ENCODE measurements at regions not wholly inside any gene's neighbourhood (a gene's known extent, or its start where the extent isn't known, plus 50 kb on each side); places are given as distances from the start of the nearest gene placed in this dataset.
"Not testable (repeated sequence)": the region's sequence is repeated elsewhere in the genome, so short reads cannot be mapped to it uniquely, and the experiment has no call there.

DNA sequence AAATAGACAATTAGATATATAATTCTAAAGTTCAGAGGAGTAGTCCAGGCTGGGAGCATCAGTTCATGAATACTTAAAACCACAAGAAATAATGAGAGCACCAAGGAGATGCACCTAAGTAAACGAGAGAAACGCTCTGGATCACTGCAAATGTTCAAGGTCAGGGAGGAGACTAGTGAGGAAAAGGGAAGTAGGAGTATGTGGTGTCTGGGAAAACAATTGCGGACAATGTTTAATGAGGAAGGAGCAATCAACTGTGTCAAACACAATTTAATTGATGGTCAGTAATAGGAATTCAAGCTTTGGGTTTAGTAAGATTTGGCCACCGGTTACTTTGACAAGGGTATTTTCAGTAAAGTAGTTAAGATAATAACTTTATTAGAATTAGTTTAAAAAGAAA is 652.2 kb downstream of the DACH1 start:
- 71 to 79% methylated on average over 4 of the region's 4 CpGs for WGBS, 2 donors (ENCODE audit: low coverage in 1 of 2)
- Histone ChIP-seq H3K4me3 (no peak overlapping the region), H3K27ac (no peak overlapping the region), H3K9me3 (no peaks in the 10 kb centered on the region), H3K36me3 (no peaks in the 10 kb centered on the region), H3K27me3 (no peaks in the 10 kb centered on the region), H3K4me1 (no peaks in the 10 kb centered on the region)
- TF ChIP-seq EP300 (IDR thresholded peaks at IDR 0.05; ENCODE audit: low read depth) (no peak), POLR2AphosphoS5 (IDR thresholded peaks at IDR 0.05) (no peak), POLR2A (IDR thresholded peaks at IDR 0.05) (no peak)
- TF ChIP-seq, protein P1, sequence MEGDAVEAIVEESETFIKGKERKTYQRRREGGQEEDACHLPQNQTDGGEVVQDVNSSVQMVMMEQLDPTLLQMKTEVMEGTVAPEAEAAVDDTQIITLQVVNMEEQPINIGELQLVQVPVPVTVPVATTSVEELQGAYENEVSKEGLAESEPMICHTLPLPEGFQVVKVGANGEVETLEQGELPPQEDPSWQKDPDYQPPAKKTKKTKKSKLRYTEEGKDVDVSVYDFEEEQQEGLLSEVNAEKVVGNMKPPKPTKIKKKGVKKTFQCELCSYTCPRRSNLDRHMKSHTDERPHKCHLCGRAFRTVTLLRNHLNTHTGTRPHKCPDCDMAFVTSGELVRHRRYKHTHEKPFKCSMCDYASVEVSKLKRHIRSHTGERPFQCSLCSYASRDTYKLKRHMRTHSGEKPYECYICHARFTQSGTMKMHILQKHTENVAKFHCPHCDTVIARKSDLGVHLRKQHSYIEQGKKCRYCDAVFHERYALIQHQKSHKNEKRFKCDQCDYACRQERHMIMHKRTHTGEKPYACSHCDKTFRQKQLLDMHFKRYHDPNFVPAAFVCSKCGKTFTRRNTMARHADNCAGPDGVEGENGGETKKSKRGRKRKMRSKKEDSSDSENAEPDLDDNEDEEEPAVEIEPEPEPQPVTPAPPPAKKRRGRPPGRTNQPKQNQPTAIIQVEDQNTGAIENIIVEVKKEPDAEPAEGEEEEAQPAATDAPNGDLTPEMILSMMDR (IDR thresholded peaks at IDR 0.05): no peak
- in situ Hi-C loops (cut with MboI; ENCODE audit: low pct_ligation_motif_present in 1 of 4, low pct_unique_long_range_greater_than_20kb in 1 of 4, low sequenced_read_pairs in 3 of 4): no loop called here
- no peak for DNase-seq
- intact Hi-C loops (cut with DNase I; ENCODE audit: low total_unique reads): no loop called here

DNA sequence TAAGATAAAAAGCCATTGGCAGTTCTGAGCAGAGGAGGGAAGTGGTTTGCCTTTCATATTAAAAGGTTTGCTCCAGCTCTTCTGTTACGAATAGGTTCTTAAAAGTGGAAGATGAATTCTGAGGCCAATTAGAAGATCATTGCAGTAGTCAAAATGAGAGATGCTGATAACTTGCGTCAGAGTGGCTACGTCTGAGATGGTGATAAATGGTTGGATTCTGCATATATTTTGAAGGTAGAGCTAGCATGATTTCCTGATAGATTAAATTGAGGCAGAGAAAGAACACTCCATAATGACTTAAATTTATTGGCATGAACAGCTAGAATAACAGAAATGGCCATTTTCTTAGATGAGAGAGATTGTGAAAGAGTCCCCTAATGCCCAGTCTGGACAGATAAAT is 652.6 kb downstream of the DACH1 start:
- Histone ChIP-seq H3K27me3 (no peaks in the 10 kb centered on the region), H3K27ac (no peak overlapping the region), H3K36me3 (no peaks in the 10 kb centered on the region), H3K4me1 (no peaks in the 10 kb centered on the region), H3K9me3 (no peaks in the 10 kb centered on the region), H3K4me3 (no peak overlapping the region)
- in situ Hi-C loops (cut with MboI; ENCODE audit: low pct_ligation_motif_present in 1 of 4, low pct_unique_long_range_greater_than_20kb in 1 of 4, low sequenced_read_pairs in 3 of 4) (no loop called here), intact Hi-C loops (cut with DNase I; ENCODE audit: low total_unique reads) (no loop called here)
- WGBS, 2 donors (ENCODE audit: low coverage in 1 of 2): 87 to 88% methylated on average over 3 of the region's 3 CpGs
- no peak for DNase-seq
- TF ChIP-seq POLR2AphosphoS5 (IDR thresholded peaks at IDR 0.05): no peak
- TF ChIP-seq POLR2A (IDR thresholded peaks at IDR 0.05): no peak
- TF ChIP-seq EP300 (IDR thresholded peaks at IDR 0.05; ENCODE audit: low read depth): no peak
- TF ChIP-seq, protein P1 (IDR thresholded peaks at IDR 0.05): no peak

DNA sequence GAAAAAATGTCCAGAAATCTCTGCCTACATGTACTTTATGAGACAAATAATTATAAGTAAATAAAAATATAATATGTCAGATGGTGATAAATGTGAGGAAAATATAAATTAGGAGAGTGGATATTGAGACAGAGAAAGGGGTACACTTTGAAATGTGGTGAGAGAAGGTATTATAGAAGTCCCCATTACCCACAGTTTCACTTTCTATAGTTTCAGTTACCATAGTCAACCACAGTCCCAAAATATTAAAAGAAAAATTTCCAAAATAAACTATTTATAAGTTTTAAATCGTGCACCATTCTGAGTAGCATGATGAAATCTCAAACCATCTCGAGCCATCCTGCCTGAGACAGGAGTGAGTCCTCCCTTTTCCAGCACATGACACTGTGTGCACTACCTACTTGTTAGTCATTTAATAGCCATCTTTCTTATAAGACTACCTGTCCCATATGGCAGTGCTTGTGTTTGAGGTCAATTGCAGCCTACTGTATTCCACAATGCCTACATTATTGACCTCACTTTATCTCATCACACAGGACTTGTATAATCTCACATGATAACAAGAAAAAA is 653.7 kb downstream of the DACH1 start:
- intact Hi-C loops (cut with DNase I; ENCODE audit: low total_unique reads) (no loop called here), in situ Hi-C loops (cut with MboI; ENCODE audit: low pct_ligation_motif_present in 1 of 4, low pct_unique_long_range_greater_than_20kb in 1 of 4, low sequenced_read_pairs in 3 of 4) (no loop called here)
- Histone ChIP-seq H3K27me3 (no peaks in the 10 kb centered on the region), H3K36me3 (no peaks in the 10 kb centered on the region), H3K9me3 (no peaks in the 10 kb centered on the region), H3K4me3 (no peak overlapping the region), H3K4me1 (no peaks in the 10 kb centered on the region), H3K27ac (no peak overlapping the region)
- 38 to 68% methylated on average over 2 of the region's 2 CpGs for WGBS, 2 donors (ENCODE audit: low coverage in 1 of 2)
- no peak for TF ChIP-seq POLR2AphosphoS5 (IDR thresholded peaks at IDR 0.05)
- no peak for TF ChIP-seq EP300 (IDR thresholded peaks at IDR 0.05; ENCODE audit: low read depth)
- TF ChIP-seq, protein P1 (IDR thresholded peaks at IDR 0.05): no peak
- no peak for TF ChIP-seq POLR2A (IDR thresholded peaks at IDR 0.05)
- DNase-seq: no peak

DNA sequence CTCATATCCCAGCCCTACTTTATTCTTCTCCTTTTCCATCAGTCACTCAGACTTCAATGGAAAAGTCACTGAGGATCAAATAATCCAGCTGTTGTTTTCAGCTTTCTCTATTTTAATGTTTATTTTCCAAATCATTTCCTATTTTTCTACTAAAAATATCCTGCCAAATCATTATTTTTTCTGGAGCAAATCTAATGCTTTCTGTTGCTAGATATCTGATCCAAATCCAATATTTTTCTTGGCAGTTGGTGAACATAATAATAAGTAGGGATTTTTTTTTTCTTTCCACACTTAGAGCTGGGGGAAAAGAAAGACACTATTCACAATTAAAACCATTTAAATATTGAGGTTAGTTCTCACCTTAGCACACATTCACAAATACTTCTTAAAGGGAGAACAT is 656.1 kb downstream of the DACH1 start:
- Histone ChIP-seq H3K4me3 (no peak overlapping the region), H3K27me3 (no peaks in the 10 kb centered on the region), H3K36me3 (no peaks in the 10 kb centered on the region), H3K9me3 (no peaks in the 10 kb centered on the region), H3K4me1 (no peaks in the 10 kb centered on the region), H3K27ac (no peak overlapping the region)
- intact Hi-C loops (cut with DNase I; ENCODE audit: low total_unique reads): no loop called here
- in situ Hi-C loops (cut with MboI; ENCODE audit: low pct_ligation_motif_present in 1 of 4, low pct_unique_long_range_greater_than_20kb in 1 of 4, low sequenced_read_pairs in 3 of 4): no loop called here
- DNase-seq: no peak
- no peak for TF ChIP-seq POLR2A (IDR thresholded peaks at IDR 0.05)

GRCh38 chr13:71209217-71209616 is 657.8 kb downstream of the DACH1 start:
- DNase-seq: no peak
- 85 to 90% methylated on average over 2 of the region's 2 CpGs for WGBS, 2 donors (ENCODE audit: low coverage in 1 of 2)
- intact Hi-C loops (cut with DNase I; ENCODE audit: low total_unique reads) (no loop called here), in situ Hi-C loops (cut with MboI; ENCODE audit: low pct_ligation_motif_present in 1 of 4, low pct_unique_long_range_greater_than_20kb in 1 of 4, low sequenced_read_pairs in 3 of 4) (no loop called here)
- H3K4me3 ChIP-seq: no peak overlapping the region
- no peaks in the 10 kb centered on the region for H3K27me3 ChIP-seq
- no peaks in the 10 kb centered on the region for H3K9me3 ChIP-seq
- H3K27ac ChIP-seq: no peak overlapping the region
- H3K36me3 ChIP-seq: no peaks in the 10 kb centered on the region
- H3K4me1 ChIP-seq: no peaks in the 10 kb centered on the region
- no peak for TF ChIP-seq POLR2A (IDR thresholded peaks at IDR 0.05)
- TF ChIP-seq, protein P1 (IDR thresholded peaks at IDR 0.05): no peak
- TF ChIP-seq POLR2AphosphoS5 (IDR thresholded peaks at IDR 0.05): no peak
- TF ChIP-seq EP300 (IDR thresholded peaks at IDR 0.05; ENCODE audit: low read depth): no peak

GRCh38 chr13:71184583-71184982 is 682.4 kb downstream of the DACH1 start:
- H3K27ac ChIP-seq; H3K4me3 ChIP-seq; in situ Hi-C loops (cut with MboI; ENCODE audit: low pct_ligation_motif_present in 1 of 4, low pct_unique_long_range_greater_than_20kb in 1 of 4, low sequenced_read_pairs in 3 of 4); H3K27me3 ChIP-seq; H3K4me1 ChIP-seq; H3K36me3 ChIP-seq; intact Hi-C loops (cut with DNase I; ENCODE audit: low total_unique reads); H3K9me3 ChIP-seq; DNase-seq: not testable (repeated sequence)
- 90 to 92% methylated on average over 2 to 7 of the region's 7 CpGs for WGBS, 2 donors (ENCODE audit: low coverage in 1 of 2)

DNA sequence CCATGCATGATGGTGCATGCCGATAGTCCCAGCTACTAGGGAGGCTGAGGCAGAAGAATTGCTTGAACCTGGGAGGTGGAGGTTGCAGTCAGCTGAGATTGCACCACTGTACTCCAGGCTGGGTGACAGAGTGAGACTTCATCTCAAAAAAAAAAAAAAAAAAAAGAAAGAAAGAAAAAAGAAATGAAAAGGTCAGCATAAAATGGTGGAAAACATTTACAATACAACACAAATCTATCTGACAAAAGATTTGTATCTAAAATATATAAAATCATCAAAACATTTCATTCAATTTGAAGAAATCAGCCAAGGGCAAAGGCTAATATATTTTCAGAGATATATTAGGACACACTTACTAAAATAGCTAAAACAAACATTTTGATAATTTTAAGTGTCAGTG is 683.7 kb downstream of the DACH1 start:
- H3K4me1 ChIP-seq; intact Hi-C loops (cut with DNase I; ENCODE audit: low total_unique reads); H3K27ac ChIP-seq; H3K4me3 ChIP-seq; H3K9me3 ChIP-seq; H3K27me3 ChIP-seq; DNase-seq; H3K36me3 ChIP-seq; in situ Hi-C loops (cut with MboI; ENCODE audit: low pct_ligation_motif_present in 1 of 4, low pct_unique_long_range_greater_than_20kb in 1 of 4, low sequenced_read_pairs in 3 of 4): not testable (repeated sequence)
- 85 to 91% methylated on average over 1 of the region's 1 CpG for whole genome bisulfite sequencing, 2 donors (ENCODE audit: low coverage in 1 of 2)
